ENCODE measurements at regions not wholly inside any gene's neighbourhood (a gene's known extent, or its start where the extent isn't known, plus 50 kb on each side); places are given as distances from the start of the nearest gene placed in this dataset.

GRCh38 chr6:26158581-26159356 lies 71.5 kb downstream of the HFE start:
- TF ChIP-seq, protein P1, sequence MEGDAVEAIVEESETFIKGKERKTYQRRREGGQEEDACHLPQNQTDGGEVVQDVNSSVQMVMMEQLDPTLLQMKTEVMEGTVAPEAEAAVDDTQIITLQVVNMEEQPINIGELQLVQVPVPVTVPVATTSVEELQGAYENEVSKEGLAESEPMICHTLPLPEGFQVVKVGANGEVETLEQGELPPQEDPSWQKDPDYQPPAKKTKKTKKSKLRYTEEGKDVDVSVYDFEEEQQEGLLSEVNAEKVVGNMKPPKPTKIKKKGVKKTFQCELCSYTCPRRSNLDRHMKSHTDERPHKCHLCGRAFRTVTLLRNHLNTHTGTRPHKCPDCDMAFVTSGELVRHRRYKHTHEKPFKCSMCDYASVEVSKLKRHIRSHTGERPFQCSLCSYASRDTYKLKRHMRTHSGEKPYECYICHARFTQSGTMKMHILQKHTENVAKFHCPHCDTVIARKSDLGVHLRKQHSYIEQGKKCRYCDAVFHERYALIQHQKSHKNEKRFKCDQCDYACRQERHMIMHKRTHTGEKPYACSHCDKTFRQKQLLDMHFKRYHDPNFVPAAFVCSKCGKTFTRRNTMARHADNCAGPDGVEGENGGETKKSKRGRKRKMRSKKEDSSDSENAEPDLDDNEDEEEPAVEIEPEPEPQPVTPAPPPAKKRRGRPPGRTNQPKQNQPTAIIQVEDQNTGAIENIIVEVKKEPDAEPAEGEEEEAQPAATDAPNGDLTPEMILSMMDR (IDR thresholded peaks at IDR 0.05; ENCODE audit: low read depth, low read length) = no peak
- peak; percentile 42 for TF ChIP-seq POLR2A (IDR thresholded peaks at IDR 0.05; ENCODE audit: extremely low read depth, insufficient read length)
